GM10248 (cell line): ENCODE measurements at regions not wholly inside any gene's neighbourhood (a gene's known extent, or its start where the extent isn't known, plus 50 kb on each side); places are given as distances from the start of the nearest gene placed in this dataset.

Experiments used
- CTCF ChIA-PET: fragments of 300-600 bp; sonication (Branson Sonifier 250); formaldehyde crosslinking; extraction: SDS; loops from one replicate; lab custom pipeline; 2021; ENCODE audit warnings: antibody characterized with exemption; lab: Yijun Ruan, JAX
- POLR2A ChIA-PET: fragments of 350-650 bp; sonication (Branson Sonifier 250); formaldehyde crosslinking; extraction: SDS; loops from one replicate; lab custom pipeline; 2020; ENCODE audit warnings: antibody characterized with exemption; lab: Yijun Ruan, JAX
- DNase-seq: peaks from one replicate; pipeline ENCODE4 v3.0.0; 2012; ENCODE audit errors: extremely low spot score
- TF ChIP-seq, protein P1 (sequence below): IDR thresholded peaks from 2 replicates; pipeline ENCODE4 v1.5.1; 2012; ENCODE audit warnings: mild to moderate bottlenecking, low read depth; ENCODE audit errors: extremely low read depth, missing control alignments, control extremely low read depth

DNA sequence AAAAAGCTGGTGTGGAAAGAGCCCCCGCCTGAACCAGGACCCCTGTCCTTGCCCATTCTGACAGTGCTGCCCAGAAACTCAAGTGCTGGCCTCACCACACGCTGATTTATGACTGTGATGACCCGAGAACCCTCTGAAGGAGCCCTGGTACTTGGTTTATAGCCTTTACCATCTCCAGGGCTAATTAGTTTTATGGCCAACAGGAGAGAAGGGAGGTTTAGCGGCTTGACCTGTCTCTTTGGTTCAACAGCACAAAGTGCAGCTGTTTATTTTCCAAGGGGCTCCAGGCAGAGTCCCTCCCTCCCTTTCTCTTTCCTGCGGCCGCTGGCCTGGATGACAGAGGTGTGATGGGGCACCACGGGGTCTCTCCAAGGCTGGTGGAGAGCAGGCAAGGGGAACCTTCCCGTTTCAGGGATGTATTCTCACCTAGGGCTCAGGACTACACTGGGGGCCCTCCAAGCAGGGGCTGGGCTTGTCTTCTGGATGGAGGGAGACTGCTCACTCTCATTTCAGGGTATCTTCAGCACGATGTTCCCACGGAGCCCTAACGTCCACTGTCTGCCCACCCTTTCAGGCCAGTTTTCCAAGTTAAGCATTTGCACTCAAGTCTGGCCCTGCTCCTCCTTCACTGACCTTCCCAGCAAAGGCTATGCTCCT lies 174.2 kb upstream of the GLI2 start:
- CTCF ChIA-PET = no interaction called here
- no peak for DNase-seq
- TF ChIP-seq, protein P1, sequence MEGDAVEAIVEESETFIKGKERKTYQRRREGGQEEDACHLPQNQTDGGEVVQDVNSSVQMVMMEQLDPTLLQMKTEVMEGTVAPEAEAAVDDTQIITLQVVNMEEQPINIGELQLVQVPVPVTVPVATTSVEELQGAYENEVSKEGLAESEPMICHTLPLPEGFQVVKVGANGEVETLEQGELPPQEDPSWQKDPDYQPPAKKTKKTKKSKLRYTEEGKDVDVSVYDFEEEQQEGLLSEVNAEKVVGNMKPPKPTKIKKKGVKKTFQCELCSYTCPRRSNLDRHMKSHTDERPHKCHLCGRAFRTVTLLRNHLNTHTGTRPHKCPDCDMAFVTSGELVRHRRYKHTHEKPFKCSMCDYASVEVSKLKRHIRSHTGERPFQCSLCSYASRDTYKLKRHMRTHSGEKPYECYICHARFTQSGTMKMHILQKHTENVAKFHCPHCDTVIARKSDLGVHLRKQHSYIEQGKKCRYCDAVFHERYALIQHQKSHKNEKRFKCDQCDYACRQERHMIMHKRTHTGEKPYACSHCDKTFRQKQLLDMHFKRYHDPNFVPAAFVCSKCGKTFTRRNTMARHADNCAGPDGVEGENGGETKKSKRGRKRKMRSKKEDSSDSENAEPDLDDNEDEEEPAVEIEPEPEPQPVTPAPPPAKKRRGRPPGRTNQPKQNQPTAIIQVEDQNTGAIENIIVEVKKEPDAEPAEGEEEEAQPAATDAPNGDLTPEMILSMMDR = no peak
- POLR2A ChIA-PET = no interaction called here

DNA sequence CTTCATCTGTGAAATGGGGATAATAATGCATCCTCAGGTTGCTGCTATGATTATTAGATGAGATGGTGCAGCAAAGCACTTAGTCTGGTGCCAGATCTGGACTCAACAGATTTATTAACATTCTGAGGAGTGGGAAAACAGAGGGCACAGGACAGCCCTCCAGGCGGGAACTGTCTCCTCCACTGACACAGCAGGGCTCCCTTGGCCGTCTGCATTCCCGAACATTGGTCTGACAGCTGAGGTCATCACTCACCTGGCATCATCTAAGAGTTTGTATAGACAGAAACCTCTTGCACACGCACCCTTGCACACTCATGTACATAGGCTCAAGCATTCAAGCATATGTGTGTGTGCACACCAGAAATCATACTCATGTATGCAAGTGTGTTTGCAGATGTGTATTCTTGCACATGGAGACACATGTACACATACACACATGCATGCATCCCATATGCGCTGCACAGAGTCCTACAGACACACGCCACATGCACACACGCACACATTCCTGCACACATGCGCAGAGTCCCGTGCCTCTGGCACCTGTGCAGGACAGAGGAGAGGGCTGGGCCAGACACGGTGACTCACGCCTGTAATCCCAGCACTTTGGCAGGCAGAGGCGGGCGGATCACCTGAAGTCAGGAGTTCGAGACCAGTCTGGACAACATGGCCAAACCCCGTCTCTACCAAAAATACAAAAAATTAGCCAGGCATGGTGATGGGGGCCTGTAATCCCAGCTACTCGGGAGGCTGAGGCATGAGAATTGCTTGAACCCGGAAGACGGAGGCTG lies 173.3 kb upstream of the GLI2 start:
- ChIA-PET CTCF (no interaction called here), POLR2A (no interaction called here)
- TF ChIP-seq, protein P1 = no peak
- DNase-seq = no peak

DNA sequence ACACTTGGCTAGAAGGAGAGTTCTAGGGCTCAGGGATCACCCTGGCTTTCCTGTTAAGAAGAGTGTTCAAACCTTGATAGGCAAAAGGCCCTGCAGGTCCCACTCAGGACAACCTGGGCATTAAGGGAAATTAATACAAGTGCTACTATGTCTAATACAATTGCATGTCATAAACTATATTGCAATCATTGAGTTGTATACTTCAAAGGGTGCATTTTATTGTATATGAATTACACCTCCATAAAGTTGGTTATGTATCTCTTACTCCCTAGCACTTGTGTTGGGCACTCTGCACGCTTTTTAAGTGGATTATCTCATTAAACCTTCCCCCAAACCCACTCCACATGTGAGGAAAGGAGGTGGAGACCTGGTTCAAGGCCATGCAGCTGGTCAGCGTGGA lies 172.1 kb upstream of the GLI2 start:
- ChIA-PET POLR2A (no interaction called here), CTCF (no interaction called here)
- TF ChIP-seq, protein P1 = no peak
- DNase-seq = no peak

DNA sequence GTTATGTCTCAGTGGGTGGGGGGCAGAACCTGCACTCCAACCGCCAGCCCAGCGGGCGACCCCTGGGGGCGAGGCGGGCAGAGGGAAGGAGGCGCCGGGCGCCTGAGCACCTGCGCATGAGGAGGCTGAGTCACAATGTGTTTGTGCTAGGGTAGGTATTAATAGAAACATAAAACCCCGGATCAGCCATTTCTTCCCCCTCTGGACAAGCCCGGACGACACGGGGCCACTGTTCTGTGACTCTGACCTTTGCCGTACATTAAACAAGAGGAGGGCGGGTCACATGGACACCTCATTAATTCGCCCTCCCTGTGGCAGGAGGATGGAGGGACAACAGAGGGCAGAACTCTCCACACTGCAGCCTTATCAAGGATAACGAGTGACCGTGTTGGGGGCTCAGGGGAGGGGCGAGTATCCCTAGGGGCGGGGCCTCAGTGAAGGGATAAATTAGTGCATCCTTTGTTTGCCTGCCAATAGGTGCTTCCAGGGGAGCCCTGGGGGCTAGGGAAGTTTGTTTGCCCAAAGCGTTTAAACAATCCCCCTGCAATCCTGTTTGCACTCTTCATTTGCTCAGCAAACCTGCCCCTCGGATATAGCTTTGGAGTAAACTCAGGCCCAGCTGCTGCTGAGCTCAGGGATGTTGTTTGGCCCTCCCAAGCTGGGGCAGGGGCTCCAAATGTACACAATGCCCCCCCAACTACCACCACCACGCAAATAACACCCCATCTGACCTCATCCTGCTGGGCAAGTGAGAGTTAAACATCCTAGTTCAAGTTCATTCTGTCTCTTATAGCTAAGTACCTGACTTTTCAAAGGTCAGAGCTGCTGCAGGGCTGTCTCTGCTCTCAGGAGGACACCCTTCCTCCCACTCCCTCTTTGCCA lies 171.2 kb upstream of the GLI2 start:
- DNase-seq = no peak
- TF ChIP-seq, protein P1 = no peak
- ChIA-PET CTCF (no interaction called here), POLR2A (no interaction called here)

DNA sequence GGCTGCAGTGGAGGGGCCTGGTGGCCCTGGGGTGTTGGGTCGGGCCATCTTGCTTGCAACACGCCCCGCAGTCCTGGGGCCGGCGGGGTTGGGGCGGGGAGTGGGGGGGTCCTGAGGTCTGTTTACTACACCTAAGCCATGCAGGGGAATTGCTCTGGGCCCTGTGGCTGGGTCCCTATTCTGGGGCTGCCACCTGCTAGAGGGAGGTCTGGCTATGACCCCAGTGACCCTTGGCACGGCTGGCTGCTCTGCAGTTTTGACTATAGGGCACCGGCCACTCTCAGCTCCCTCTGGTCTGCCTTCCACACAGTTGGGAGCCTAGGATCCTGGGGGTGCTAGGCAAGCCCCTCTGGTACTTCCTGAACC lies 170.6 kb upstream of the GLI2 start:
- ChIA-PET POLR2A (no interaction called here), CTCF (no interaction called here)
- TF ChIP-seq, protein P1 = no peak
- no peak for DNase-seq

DNA sequence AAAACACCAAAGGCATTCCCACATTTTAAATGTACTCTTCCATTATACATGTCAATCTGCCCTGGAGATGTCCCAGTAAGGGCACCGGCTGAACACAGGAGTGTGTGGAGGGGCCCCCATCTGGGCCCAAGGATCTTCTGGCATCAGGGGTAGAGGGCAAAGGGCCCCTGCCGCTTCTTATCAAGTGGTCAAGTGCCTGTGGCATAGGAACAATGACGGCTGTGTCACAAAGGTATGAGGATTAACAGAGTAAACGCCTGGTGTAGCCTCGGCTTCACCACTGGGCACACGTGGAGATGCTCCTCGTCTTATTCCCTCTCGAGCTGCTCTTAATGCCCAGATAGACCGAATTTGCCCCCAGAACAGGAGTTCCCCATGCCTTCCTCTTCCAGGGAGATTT lies 169.7 kb upstream of the GLI2 start:
- DNase-seq = no peak
- ChIA-PET POLR2A (no interaction called here), CTCF (no interaction called here)
- TF ChIP-seq, protein P1 = no peak
